ENCODE measurements at regions not wholly inside any gene's neighbourhood (a gene's known extent, or its start where the extent isn't known, plus 50 kb on each side); places are given as distances from the start of the nearest gene placed in this dataset.

- no peaks in the 10 kb centered on the region for H3K27me3 ChIP-seq (ENCODE audit: control insufficient read depth, insufficient read depth, low read length)
- H3K4me3 ChIP-seq (ENCODE audit: low read depth, low read length): no peak overlapping the region
- no peaks in the 10 kb centered on the region for H3K36me3 ChIP-seq (ENCODE audit: control insufficient read depth, insufficient read depth, low read length)
- TF ChIP-seq CTCF (IDR thresholded peaks at IDR 0.05; ENCODE audit: insufficient read depth, low read length, poor library complexity, severe bottlenecking): no peak
- no peak for DNase-seq (ENCODE audit: low read depth)
These were observed 101.4 kb upstream of the MPDZ start for GRCh38 chr9:13380903-13381302.

- Histone ChIP-seq H3K27me3 (ENCODE audit: control insufficient read depth, insufficient read depth, low read length) (no peaks in the 10 kb centered on the region), H3K36me3 (ENCODE audit: control insufficient read depth, insufficient read depth, low read length) (no peaks in the 10 kb centered on the region), H3K4me3 (ENCODE audit: low read depth, low read length) (no peak overlapping the region)
- TF ChIP-seq CTCF (IDR thresholded peaks at IDR 0.05; ENCODE audit: insufficient read depth, low read length, poor library complexity, severe bottlenecking): no peak
- no peak for DNase-seq (ENCODE audit: low read depth)
These were observed 98.7 kb upstream of the MPDZ start for GRCh38 chr9:13378154-13378553.

GRCh38 chr9:13377171-13377925, 97.9 kb upstream of the MPDZ start:
- DNase-seq (ENCODE audit: low read depth): no peak
- Histone ChIP-seq H3K27me3 (ENCODE audit: control insufficient read depth, insufficient read depth, low read length) (no peaks in the 10 kb centered on the region), H3K36me3 (ENCODE audit: control insufficient read depth, insufficient read depth, low read length) (no peaks in the 10 kb centered on the region), H3K4me3 (ENCODE audit: low read depth, low read length) (no peak overlapping the region)
- no peak for TF ChIP-seq CTCF (IDR thresholded peaks at IDR 0.05; ENCODE audit: insufficient read depth, low read length, poor library complexity, severe bottlenecking)

GRCh38 chr9:13372510-13372909, 93.0 kb upstream of the MPDZ start:
- Histone ChIP-seq H3K4me3 (ENCODE audit: low read depth, low read length) (no peak overlapping the region), H3K36me3 (ENCODE audit: control insufficient read depth, insufficient read depth, low read length) (no peaks in the 10 kb centered on the region), H3K27me3 (ENCODE audit: control insufficient read depth, insufficient read depth, low read length) (no peaks in the 10 kb centered on the region)
- no peak for TF ChIP-seq CTCF (IDR thresholded peaks at IDR 0.05; ENCODE audit: insufficient read depth, low read length, poor library complexity, severe bottlenecking)
- no peak for DNase-seq (ENCODE audit: low read depth)

GRCh38 chr9:13369431-13369830, 89.9 kb upstream of the MPDZ start:
- TF ChIP-seq CTCF (IDR thresholded peaks at IDR 0.05; ENCODE audit: insufficient read depth, low read length, poor library complexity, severe bottlenecking): no peak
- Histone ChIP-seq H3K4me3 (ENCODE audit: low read depth, low read length) (no peak overlapping the region), H3K36me3 (ENCODE audit: control insufficient read depth, insufficient read depth, low read length) (no peaks in the 10 kb centered on the region), H3K27me3 (ENCODE audit: control insufficient read depth, insufficient read depth, low read length) (no peaks in the 10 kb centered on the region)
- no peak for DNase-seq (ENCODE audit: low read depth)

GRCh38 chr9:13367784-13368183, 88.3 kb upstream of the MPDZ start:
- H3K4me3 ChIP-seq (ENCODE audit: low read depth, low read length): no peak overlapping the region
- H3K36me3 ChIP-seq (ENCODE audit: control insufficient read depth, insufficient read depth, low read length): no peaks in the 10 kb centered on the region
- TF ChIP-seq CTCF (IDR thresholded peaks at IDR 0.05; ENCODE audit: insufficient read depth, low read length, poor library complexity, severe bottlenecking): no peak
- H3K27me3 ChIP-seq (ENCODE audit: control insufficient read depth, insufficient read depth, low read length): no peaks in the 10 kb centered on the region
- no peak for DNase-seq (ENCODE audit: low read depth)

Measured in kidney epithelial cell (primary cell).